ENCODE measurements at regions not wholly inside any gene's neighbourhood (a gene's known extent, or its start where the extent isn't known, plus 50 kb on each side); places are given as distances from the start of the nearest gene placed in this dataset.
A peak's percentile ranks its signal among the peaks of the same experiment; 100 is the strongest.

DNA sequence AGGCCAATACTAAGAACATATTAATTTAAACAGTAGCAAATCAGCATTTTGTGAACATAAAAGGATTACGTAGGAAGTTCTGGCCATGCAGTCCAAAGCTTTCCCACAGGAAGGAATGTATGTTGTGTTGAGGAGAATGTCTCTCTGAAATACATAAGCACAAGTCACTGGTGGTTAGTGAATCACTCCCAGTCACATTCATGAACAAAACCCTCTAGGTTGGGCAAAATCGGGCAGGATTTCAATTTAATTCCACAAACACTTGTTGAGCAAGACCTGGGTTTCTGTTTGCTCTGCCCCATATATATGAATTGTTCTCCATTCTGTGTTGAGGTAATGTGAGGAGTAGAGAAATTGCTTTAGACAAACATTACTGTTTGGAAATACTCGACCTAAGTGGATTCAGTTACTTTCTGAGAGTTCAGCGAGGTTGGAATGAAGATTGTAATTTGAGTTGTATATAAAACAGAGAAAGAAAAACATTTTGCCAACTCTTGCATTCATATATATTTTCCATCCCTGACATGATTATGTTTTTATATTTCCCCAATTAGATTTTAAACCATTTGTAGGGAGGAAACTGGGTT is 127.6 kb upstream of the RPS23 start:
- H3K9me3 ChIP-seq (replicated peaks; ENCODE audit: low read length): peaks cover 5% of the 10 kb centered on the region
- H3K36me3 ChIP-seq (ENCODE audit: insufficient read depth, low read length): no peaks in the 10 kb centered on the region
- H3K4me2 ChIP-seq (ENCODE audit: low read length): peak overlapping the region; percentile 75
- no peaks in the 10 kb centered on the region for H3K27me3 ChIP-seq (ENCODE audit: control insufficient read depth, insufficient read depth, low read length)
- H3K9ac ChIP-seq (ENCODE audit: low read depth, low read length): peak overlapping the region; percentile 87
- peak overlapping the region; percentile 32 for H3K4me3 ChIP-seq (ENCODE audit: low read length)
- peaks cover 26% of the 10 kb centered on the region for H3K4me1 ChIP-seq (ENCODE audit: control insufficient read depth, insufficient read depth, low read length)

DNA sequence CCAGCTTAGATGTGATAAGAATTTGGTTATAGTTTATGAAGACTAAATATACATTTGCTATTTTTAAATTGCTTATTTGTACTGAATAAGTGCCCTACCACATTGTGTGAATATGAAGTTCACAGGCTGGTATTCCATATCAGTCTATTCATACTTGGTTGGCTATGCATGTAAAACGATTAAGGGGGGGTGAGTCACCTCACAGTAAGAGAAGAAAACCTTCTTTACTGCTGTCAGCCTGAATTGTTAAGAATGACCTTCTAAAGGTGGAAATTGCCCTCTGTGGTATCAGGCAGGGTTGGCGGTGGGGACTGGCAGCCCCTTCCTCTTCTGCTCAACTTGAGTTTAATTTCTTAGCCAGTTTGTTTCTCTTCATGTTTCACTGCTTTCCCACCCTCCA is 127.0 kb upstream of the RPS23 start:
- Histone ChIP-seq H3K27me3 (ENCODE audit: control insufficient read depth, insufficient read depth, low read length) (no peaks in the 10 kb centered on the region), H3K36me3 (ENCODE audit: insufficient read depth, low read length) (no peaks in the 10 kb centered on the region), H3K4me3 (ENCODE audit: low read length) (peak overlapping the region; percentile 32), H3K4me2 (ENCODE audit: low read length) (peak overlapping the region; percentile 75), H3K4me1 (ENCODE audit: control insufficient read depth, insufficient read depth, low read length) (peaks cover 26% of the 10 kb centered on the region), H3K9me3 (replicated peaks; ENCODE audit: low read length) (peaks cover 5% of the 10 kb centered on the region), H3K9ac (ENCODE audit: low read depth, low read length) (peak overlapping the region; percentile 87)

DNA sequence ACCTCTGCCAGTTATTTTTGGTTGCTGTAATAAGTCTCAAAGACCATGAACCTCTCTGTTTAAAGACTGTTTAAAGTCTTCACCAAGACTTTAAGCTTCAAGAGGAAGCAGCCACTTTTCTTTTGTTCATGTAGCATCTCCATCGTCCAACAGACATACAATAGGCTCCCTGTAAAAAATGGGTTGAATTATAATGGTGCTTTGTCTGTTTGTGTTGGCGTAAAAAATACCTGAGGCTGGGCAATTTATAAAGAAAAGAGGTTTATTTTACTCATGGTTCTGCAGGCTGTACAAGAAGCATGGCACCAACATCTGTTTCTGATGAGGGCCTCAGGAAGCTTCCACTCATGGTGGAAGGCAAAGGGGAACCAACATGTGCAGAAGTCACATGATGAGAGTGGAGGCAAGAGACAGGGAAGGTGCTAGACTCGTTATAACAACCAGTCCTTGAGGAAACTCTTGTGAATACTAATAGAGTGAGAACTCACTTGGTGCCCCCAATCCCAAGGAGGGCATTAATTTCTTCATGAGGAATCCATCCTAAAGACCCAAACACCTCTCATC is 126.3 kb upstream of the RPS23 start:
- Histone ChIP-seq H3K4me1 (ENCODE audit: control insufficient read depth, insufficient read depth, low read length) (peaks cover 26% of the 10 kb centered on the region), H3K36me3 (ENCODE audit: insufficient read depth, low read length) (no peaks in the 10 kb centered on the region), H3K27me3 (ENCODE audit: control insufficient read depth, insufficient read depth, low read length) (no peaks in the 10 kb centered on the region), H3K4me3 (ENCODE audit: low read length) (peak overlapping the region; percentile 16), H3K4me2 (ENCODE audit: low read length) (peak overlapping the region; percentile 75), H3K9me3 (replicated peaks; ENCODE audit: low read length) (peaks cover 5% of the 10 kb centered on the region), H3K9ac (ENCODE audit: low read depth, low read length) (peak overlapping the region; percentile 87)

DNA sequence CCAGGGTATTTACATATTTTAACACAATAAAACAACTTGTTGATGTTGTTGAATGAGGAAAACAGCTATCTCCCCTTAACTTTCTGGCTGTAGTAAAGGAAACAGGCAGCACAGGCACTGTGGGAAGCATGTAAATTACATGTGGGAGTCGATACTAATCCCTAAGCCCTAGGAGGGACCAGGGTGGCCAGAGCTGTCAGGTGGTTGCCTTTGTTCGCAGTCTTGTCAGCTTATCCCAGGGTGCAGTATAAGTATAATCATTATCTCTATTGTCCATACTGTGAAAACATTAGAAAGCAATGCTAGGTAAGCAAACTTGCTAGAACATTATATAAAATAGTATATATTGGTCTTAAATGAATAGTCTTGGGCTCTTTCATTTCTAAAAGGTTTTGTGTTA is 125.6 kb upstream of the RPS23 start:
- Histone ChIP-seq H3K4me3 (ENCODE audit: low read length) (no peak overlapping the region), H3K36me3 (ENCODE audit: insufficient read depth, low read length) (no peaks in the 10 kb centered on the region), H3K9ac (ENCODE audit: low read depth, low read length) (no peak overlapping the region), H3K4me1 (ENCODE audit: control insufficient read depth, insufficient read depth, low read length) (peaks cover 26% of the 10 kb centered on the region), H3K27me3 (ENCODE audit: control insufficient read depth, insufficient read depth, low read length) (no peaks in the 10 kb centered on the region), H3K9me3 (replicated peaks; ENCODE audit: low read length) (peaks cover 5% of the 10 kb centered on the region), H3K4me2 (ENCODE audit: low read length) (no peak overlapping the region)

DNA sequence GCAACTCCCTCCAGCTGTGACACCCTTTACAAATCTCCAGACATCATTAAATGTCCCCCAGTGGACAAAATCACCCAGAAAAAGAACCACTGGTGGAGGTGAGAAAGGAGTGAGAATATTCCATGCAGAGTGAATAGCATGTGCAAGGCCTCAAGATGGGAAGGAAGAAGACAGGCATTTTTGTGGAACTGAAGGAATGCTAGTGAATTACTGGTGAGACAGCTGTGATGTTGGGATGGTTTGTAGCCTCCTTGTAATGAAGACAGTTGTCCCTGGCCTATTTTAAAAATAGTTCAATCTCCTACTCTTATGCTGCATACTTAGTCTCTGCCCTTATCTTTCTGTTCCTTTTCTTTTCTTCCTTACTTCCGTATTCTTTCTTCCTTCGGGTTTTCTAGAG is 124.9 kb upstream of the RPS23 start:
- Histone ChIP-seq H3K9me3 (replicated peaks; ENCODE audit: low read length) (peaks cover 5% of the 10 kb centered on the region), H3K4me1 (ENCODE audit: control insufficient read depth, insufficient read depth, low read length) (peaks cover 28% of the 10 kb centered on the region), H3K4me2 (ENCODE audit: low read length) (no peak overlapping the region), H3K4me3 (ENCODE audit: low read length) (no peak overlapping the region), H3K9ac (ENCODE audit: low read depth, low read length) (no peak overlapping the region), H3K36me3 (ENCODE audit: insufficient read depth, low read length) (no peaks in the 10 kb centered on the region), H3K27me3 (ENCODE audit: control insufficient read depth, insufficient read depth, low read length) (no peaks in the 10 kb centered on the region)

DNA sequence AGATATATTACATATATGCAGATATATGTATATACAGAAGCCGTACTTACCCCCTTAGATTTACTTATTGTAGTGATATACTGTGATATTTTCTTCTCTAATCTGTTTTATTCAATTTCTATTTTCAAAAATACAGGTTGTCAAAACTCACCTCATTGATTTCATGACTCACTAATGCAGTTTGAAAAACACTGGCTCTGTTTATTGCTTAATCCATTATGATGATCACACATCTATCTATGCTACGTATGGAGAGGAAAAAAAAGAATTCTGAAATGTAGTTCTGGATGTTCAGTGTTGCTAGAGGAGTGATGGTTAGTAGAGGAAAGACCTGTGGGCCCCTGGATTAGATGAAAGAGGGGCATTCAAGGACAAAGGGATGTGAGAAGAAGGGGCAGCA is 121.0 kb upstream of the RPS23 start:
- no peaks in the 10 kb centered on the region for H3K9me3 ChIP-seq (replicated peaks; ENCODE audit: low read length)

DNA sequence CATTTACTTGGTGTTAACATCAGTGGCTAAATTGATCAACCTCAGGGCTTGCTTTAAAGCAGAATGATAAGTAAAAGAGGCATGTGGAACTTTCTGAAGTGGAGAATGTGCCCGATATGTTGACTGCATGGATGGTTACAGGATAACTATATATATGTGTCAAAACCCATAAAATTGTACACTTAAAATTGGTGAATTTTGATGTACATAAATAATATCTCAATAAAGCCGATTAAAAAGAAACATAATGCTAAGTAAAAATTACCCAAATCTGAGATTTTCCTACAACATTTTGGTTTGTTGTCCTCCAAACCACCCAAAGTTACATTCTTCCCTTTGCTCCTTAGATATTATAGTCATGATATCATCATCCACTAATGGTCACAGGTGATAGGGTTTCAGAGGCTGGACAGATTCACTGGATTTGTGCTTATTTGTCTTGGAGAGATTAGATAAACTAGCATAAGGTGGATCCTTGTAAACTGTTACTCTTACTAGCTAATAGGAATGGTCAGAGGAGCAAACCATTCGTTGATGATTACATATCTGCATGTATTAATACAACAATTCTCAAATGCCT is 119.7 kb upstream of the RPS23 start:
- Histone ChIP-seq H3K27me3 (ENCODE audit: control insufficient read depth, insufficient read depth, low read length) (no peaks in the 10 kb centered on the region), H3K4me3 (ENCODE audit: low read length) (no peak overlapping the region), H3K9me3 (replicated peaks; ENCODE audit: low read length) (no peaks in the 10 kb centered on the region), H3K9ac (ENCODE audit: low read depth, low read length) (peak overlapping the region; percentile 65), H3K4me2 (ENCODE audit: low read length) (no peak overlapping the region), H3K4me1 (ENCODE audit: control insufficient read depth, insufficient read depth, low read length) (peaks cover 23% of the 10 kb centered on the region), H3K36me3 (ENCODE audit: insufficient read depth, low read length) (no peaks in the 10 kb centered on the region)

More for the DNA sequence above, 121.0 kb upstream of the RPS23 start:
- Histone ChIP-seq H3K4me2 (ENCODE audit: low read length) (no peak overlapping the region), H3K4me3 (ENCODE audit: low read length) (no peak overlapping the region), H3K27me3 (ENCODE audit: control insufficient read depth, insufficient read depth, low read length) (no peaks in the 10 kb centered on the region), H3K9ac (ENCODE audit: low read depth, low read length) (no peak overlapping the region), H3K4me1 (ENCODE audit: control insufficient read depth, insufficient read depth, low read length) (peaks cover 23% of the 10 kb centered on the region), H3K36me3 (ENCODE audit: insufficient read depth, low read length) (no peaks in the 10 kb centered on the region)

DNA sequence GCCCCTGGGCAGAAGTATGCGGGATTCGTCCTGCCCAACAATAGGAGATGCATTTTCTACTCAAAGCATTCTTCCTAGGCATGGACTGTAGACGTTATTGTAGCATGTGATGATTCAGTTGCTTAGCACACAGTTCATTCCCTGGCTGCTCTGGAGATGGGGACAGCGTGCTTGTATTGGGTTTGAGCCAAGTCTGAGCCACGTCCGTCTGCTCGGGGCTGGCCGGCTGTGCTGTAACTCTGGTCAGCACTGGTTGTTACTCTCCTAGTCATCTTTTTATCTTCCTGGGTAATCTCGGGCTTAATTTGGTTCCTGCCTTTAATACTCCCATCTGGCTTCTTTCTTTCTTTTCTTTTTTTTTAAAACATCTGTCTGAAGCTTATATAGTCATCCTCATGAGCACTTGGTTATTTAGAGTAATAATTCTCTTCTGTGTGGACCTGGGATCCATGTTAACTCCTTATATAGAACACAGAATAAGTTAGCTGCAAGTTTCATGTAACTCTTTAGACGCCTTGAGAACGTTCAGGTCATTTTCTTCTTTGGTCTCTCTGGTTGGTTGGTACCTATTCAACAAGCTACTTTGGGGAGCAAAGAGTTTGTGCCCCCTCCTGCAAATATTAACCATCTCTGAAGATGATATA is 118.8 kb upstream of the RPS23 start:
- Histone ChIP-seq H3K4me1 (ENCODE audit: control insufficient read depth, insufficient read depth, low read length) (peaks cover 23% of the 10 kb centered on the region), H3K36me3 (ENCODE audit: insufficient read depth, low read length) (no peaks in the 10 kb centered on the region), H3K4me2 (ENCODE audit: low read length) (peak overlapping the region; percentile 53), H3K27me3 (ENCODE audit: control insufficient read depth, insufficient read depth, low read length) (no peaks in the 10 kb centered on the region), H3K9me3 (replicated peaks; ENCODE audit: low read length) (no peaks in the 10 kb centered on the region), H3K9ac (ENCODE audit: low read depth, low read length) (peak overlapping the region; percentile 66), H3K4me3 (ENCODE audit: low read length) (peak overlapping the region; percentile 2)

DNA sequence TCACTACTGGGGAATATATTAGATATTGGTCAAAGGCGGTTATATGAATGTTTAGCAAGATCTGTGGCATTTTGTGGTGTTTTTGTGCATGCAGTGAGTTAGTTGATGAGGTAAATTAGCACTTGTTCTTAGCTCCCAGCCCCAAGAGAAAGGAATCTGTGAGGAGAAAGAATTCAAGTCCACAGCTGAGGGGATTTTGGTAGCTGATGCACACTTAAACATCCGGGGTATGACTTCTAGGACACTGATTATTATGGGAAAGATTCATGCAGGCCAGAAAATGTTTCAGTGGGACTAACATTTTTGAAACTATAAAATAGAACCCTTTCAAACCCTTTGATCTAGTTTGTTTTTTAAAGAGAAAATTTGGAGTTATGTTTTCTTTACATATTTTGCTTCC is 118.2 kb upstream of the RPS23 start:
- Histone ChIP-seq H3K36me3 (ENCODE audit: insufficient read depth, low read length) (no peaks in the 10 kb centered on the region), H3K9me3 (replicated peaks; ENCODE audit: low read length) (no peaks in the 10 kb centered on the region), H3K4me1 (ENCODE audit: control insufficient read depth, insufficient read depth, low read length) (peaks cover 23% of the 10 kb centered on the region), H3K4me3 (ENCODE audit: low read length) (no peak overlapping the region), H3K27me3 (ENCODE audit: control insufficient read depth, insufficient read depth, low read length) (no peaks in the 10 kb centered on the region), H3K4me2 (ENCODE audit: low read length) (peak overlapping the region; percentile 45), H3K9ac (ENCODE audit: low read depth, low read length) (peak overlapping the region; percentile 66)

DNA sequence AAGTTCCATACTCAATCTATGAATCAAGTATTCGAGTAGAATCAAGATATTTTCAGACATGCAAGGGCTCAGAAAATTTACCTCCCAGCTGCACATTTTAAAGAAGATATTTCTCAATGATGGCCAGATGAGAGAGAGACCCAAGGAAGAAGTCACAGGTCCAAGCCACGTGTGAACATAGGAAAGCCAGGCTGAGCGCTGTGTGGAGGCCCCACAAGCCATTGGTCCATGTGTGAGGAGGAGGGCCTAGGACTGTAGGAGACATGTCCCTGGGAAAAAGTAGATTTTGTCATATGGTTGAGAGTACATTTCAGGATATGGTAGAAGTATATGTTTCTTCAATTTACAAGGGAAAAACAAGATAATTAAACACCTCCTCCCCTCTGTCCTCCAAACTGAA is 115.8 kb upstream of the RPS23 start:
- Histone ChIP-seq H3K36me3 (ENCODE audit: insufficient read depth, low read length) (no peaks in the 10 kb centered on the region), H3K27me3 (ENCODE audit: control insufficient read depth, insufficient read depth, low read length) (no peaks in the 10 kb centered on the region), H3K9me3 (replicated peaks; ENCODE audit: low read length) (no peaks in the 10 kb centered on the region), H3K4me3 (ENCODE audit: low read length) (no peak overlapping the region), H3K4me2 (ENCODE audit: low read length) (no peak overlapping the region), H3K9ac (ENCODE audit: low read depth, low read length) (no peak overlapping the region), H3K4me1 (ENCODE audit: control insufficient read depth, insufficient read depth, low read length) (peaks cover 34% of the 10 kb centered on the region)

DNA sequence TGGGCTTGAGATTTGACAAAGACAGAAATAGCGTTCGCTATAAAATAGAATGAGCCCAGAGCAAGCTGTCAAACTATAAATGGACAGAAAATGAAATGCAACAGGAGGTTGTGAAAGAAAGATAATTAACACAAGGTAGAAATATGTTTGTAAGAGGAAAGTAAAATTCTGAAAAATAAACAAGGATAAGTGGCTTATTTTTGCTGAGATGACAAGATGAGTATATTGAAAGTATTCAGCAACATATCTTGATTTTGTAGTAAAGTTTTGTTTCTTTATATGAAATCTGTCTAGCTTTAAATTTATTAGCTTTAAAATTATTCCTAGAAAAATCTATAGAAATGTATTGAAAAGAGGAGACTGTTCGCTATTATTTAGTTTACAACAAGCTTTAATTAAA is 111.9 kb upstream of the RPS23 start:
- Histone ChIP-seq H3K4me2 (ENCODE audit: low read length) (no peak overlapping the region), H3K27me3 (ENCODE audit: control insufficient read depth, insufficient read depth, low read length) (no peaks in the 10 kb centered on the region), H3K36me3 (ENCODE audit: insufficient read depth, low read length) (no peaks in the 10 kb centered on the region), H3K9ac (ENCODE audit: low read depth, low read length) (no peak overlapping the region), H3K4me1 (ENCODE audit: control insufficient read depth, insufficient read depth, low read length) (peaks cover 37% of the 10 kb centered on the region), H3K4me3 (ENCODE audit: low read length) (no peak overlapping the region), H3K9me3 (replicated peaks; ENCODE audit: low read length) (no peaks in the 10 kb centered on the region)

All from skeletal muscle satellite cell (primary cell).